ENCODE measurements at regions not wholly inside any gene's neighbourhood (a gene's known extent, or its start where the extent isn't known, plus 50 kb on each side); places are given as distances from the start of the nearest gene placed in this dataset.
"Not testable (repeated sequence)": the region's sequence is repeated elsewhere in the genome, so short reads cannot be mapped to it uniquely, and the experiment has no call there.

DNA sequence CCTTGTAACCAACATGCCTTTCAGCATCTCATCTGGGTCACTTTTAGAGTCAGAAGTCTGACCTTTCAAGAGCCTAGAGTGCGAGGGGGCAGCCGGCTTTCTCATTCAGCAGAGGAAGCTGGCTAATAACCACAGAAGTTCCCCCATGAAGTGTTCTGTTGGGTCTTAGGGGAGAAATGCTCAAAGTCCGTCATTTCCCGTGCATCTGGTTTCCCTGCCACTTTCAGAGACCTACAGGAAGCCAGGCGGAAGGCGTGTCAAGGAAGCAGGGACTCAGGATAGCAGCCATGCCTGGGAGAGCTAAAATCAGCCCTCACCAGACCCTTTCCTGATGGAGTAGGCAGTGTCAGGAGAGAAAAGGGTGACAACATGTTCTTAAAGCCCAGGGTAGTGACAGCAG, 301.8 kb upstream of the ID2 start:
- H3K36me3 Mint-ChIP-seq (ENCODE audit: insufficient read depth, unreplicated experiment): no peaks in the 10 kb centered on the region
- no TSS peak for BruUV-seq (replicated peaks)
- no peaks in the 10 kb centered on the region for H3K27me3 ChIP-seq (replicated peaks; ENCODE audit: control insufficient read depth, insufficient read depth, low read length)

DNA sequence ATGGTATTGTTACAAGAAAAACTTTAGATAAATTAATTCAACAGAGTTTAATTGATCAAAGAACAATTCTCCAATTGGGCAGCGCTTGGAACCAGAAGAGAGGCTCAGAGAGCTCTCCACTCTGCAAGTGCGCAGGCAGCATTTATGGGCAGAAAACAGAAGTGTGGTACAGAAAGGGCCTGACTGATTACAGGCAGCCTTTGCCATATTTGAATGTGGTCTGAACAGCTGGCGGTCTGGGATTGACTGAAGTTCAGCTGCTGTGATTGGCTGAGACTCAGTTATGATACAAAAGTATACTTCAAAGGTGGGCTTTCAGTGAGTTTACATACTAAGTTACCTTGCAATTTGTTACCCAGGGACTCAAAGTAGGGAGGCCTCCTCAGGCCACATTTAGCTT, 301.3 kb upstream of the ID2 start:
- Mint-ChIP-seq H3K4me1 (ENCODE audit: low read depth, unreplicated experiment) (no peaks in the 10 kb centered on the region), H3K36me3 (ENCODE audit: insufficient read depth, unreplicated experiment) (no peaks in the 10 kb centered on the region), H3K4me3 (ENCODE audit: unreplicated experiment) (no peak overlapping the region), H3K27ac (ENCODE audit: unreplicated experiment) (no peak overlapping the region), H3K9me3 (ENCODE audit: unreplicated experiment) (no peaks in the 10 kb centered on the region), H3K27me3 (ENCODE audit: insufficient read depth, unreplicated experiment) (no peaks in the 10 kb centered on the region)
- POLR2A ChIA-PET: no interaction called here
- intact Hi-C loops (cut with micrococcal nuclease; ENCODE audit: unreplicated experiment): no loop called here
- BruUV-seq (replicated peaks): no TSS peak
- DNase-seq: no peak
- Histone ChIP-seq H3K4me1 (no peaks in the 10 kb centered on the region), H3K27me3 (replicated peaks; ENCODE audit: control insufficient read depth, insufficient read depth, low read length) (no peaks in the 10 kb centered on the region), H3K9me3 (no peaks in the 10 kb centered on the region), H3K4me3 (ENCODE audit: low read depth, low read length) (no peak overlapping the region), H3K36me3 (ENCODE audit: control insufficient read depth, insufficient read depth, low read length) (no peaks in the 10 kb centered on the region)
- TF ChIP-seq, protein P1, sequence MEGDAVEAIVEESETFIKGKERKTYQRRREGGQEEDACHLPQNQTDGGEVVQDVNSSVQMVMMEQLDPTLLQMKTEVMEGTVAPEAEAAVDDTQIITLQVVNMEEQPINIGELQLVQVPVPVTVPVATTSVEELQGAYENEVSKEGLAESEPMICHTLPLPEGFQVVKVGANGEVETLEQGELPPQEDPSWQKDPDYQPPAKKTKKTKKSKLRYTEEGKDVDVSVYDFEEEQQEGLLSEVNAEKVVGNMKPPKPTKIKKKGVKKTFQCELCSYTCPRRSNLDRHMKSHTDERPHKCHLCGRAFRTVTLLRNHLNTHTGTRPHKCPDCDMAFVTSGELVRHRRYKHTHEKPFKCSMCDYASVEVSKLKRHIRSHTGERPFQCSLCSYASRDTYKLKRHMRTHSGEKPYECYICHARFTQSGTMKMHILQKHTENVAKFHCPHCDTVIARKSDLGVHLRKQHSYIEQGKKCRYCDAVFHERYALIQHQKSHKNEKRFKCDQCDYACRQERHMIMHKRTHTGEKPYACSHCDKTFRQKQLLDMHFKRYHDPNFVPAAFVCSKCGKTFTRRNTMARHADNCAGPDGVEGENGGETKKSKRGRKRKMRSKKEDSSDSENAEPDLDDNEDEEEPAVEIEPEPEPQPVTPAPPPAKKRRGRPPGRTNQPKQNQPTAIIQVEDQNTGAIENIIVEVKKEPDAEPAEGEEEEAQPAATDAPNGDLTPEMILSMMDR (IDR thresholded peaks at IDR 0.05; ENCODE audit: insufficient read depth in 1 of 2, low read depth in 1 of 2, low read length in 1 of 2, severe bottlenecking in 1 of 2, unreplicated experiment in 1 of 2): no peak
- CTCF ChIA-PET: no interaction called here

More for the DNA sequence above, 301.8 kb upstream of the ID2 start:
- Mint-ChIP-seq H3K27me3 (ENCODE audit: insufficient read depth, unreplicated experiment) (no peaks in the 10 kb centered on the region), H3K27ac (ENCODE audit: unreplicated experiment) (no peak overlapping the region), H3K4me1 (ENCODE audit: low read depth, unreplicated experiment) (no peaks in the 10 kb centered on the region), H3K4me3 (ENCODE audit: unreplicated experiment) (no peak overlapping the region), H3K9me3 (ENCODE audit: unreplicated experiment) (no peaks in the 10 kb centered on the region)
- H3K9me3 ChIP-seq: no peaks in the 10 kb centered on the region
- no peaks in the 10 kb centered on the region for H3K36me3 ChIP-seq (ENCODE audit: control insufficient read depth, insufficient read depth, low read length)
- TF ChIP-seq, protein P1 (IDR thresholded peaks at IDR 0.05; ENCODE audit: insufficient read depth in 1 of 2, low read depth in 1 of 2, low read length in 1 of 2, severe bottlenecking in 1 of 2, unreplicated experiment in 1 of 2): no peak
- CTCF ChIA-PET: no interaction called here
- no peak overlapping the region for H3K4me3 ChIP-seq (ENCODE audit: low read depth, low read length)
- no peaks in the 10 kb centered on the region for H3K4me1 ChIP-seq
- intact Hi-C loops (cut with micrococcal nuclease; ENCODE audit: unreplicated experiment): no loop called here
- POLR2A ChIA-PET: no interaction called here
- DNase-seq: no peak

DNA sequence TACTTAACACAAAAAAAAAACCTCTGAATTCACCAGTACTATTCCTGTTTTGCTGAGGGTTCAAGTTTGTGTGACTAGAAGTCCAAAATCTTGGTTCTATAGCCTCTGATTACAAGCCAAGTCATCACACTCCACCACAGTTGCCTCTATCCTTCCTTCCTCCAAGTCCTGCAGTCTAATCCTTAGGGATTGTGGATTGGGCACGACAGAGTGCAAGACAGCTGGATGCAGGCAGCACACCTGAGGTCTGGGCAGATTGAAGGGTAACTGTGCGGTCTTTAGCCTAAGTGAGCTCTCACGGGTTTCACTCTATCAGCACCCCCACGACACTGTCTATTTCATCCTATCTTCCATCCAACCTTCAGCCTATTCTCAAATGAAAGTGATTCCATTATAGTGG, 299.4 kb upstream of the ID2 start:
- no peaks in the 10 kb centered on the region for H3K36me3 Mint-ChIP-seq (ENCODE audit: insufficient read depth, unreplicated experiment)
- Histone ChIP-seq H3K36me3 (ENCODE audit: control insufficient read depth, insufficient read depth, low read length) (no peaks in the 10 kb centered on the region), H3K4me1 (no peaks in the 10 kb centered on the region), H3K27me3 (replicated peaks; ENCODE audit: control insufficient read depth, insufficient read depth, low read length) (no peaks in the 10 kb centered on the region), H3K4me3 (ENCODE audit: low read depth, low read length) (no peak overlapping the region), H3K9me3 (no peaks in the 10 kb centered on the region)
- no peaks in the 10 kb centered on the region for H3K9me3 Mint-ChIP-seq (ENCODE audit: unreplicated experiment)
- POLR2A ChIA-PET: no interaction called here
- DNase-seq: no peak
- H3K27ac Mint-ChIP-seq (ENCODE audit: unreplicated experiment): no peak overlapping the region
- TF ChIP-seq, protein P1 (IDR thresholded peaks at IDR 0.05; ENCODE audit: insufficient read depth in 1 of 2, low read depth in 1 of 2, low read length in 1 of 2, severe bottlenecking in 1 of 2, unreplicated experiment in 1 of 2): no peak
- H3K27me3 Mint-ChIP-seq (ENCODE audit: insufficient read depth, unreplicated experiment): no peaks in the 10 kb centered on the region
- no peaks in the 10 kb centered on the region for H3K4me1 Mint-ChIP-seq (ENCODE audit: low read depth, unreplicated experiment)
- intact Hi-C loops (cut with micrococcal nuclease; ENCODE audit: unreplicated experiment): no loop called here
- no peak overlapping the region for H3K4me3 Mint-ChIP-seq (ENCODE audit: unreplicated experiment)
- BruUV-seq (replicated peaks): no TSS peak
- CTCF ChIA-PET: no interaction called here

- POLR2A ChIA-PET: not testable (repeated sequence)
Observed at GRCh38 chr2:8386748-8387147, 295.1 kb upstream of the ID2 start.

More at GRCh38 chr2:8386748-8387147, 295.1 kb upstream of the ID2 start:
- H3K27ac Mint-ChIP-seq (ENCODE audit: unreplicated experiment); H3K4me1 ChIP-seq; H3K9me3 Mint-ChIP-seq (ENCODE audit: unreplicated experiment); H3K4me3 ChIP-seq (ENCODE audit: low read depth, low read length); BruUV-seq (replicated peaks); intact Hi-C loops (cut with micrococcal nuclease; ENCODE audit: unreplicated experiment); CTCF ChIA-PET; H3K4me1 Mint-ChIP-seq (ENCODE audit: low read depth, unreplicated experiment); H3K4me3 Mint-ChIP-seq (ENCODE audit: unreplicated experiment); H3K27me3 Mint-ChIP-seq (ENCODE audit: insufficient read depth, unreplicated experiment); DNase-seq; H3K27me3 ChIP-seq (replicated peaks; ENCODE audit: control insufficient read depth, insufficient read depth, low read length); H3K9me3 ChIP-seq; H3K36me3 ChIP-seq (ENCODE audit: control insufficient read depth, insufficient read depth, low read length); H3K36me3 Mint-ChIP-seq (ENCODE audit: insufficient read depth, unreplicated experiment): not testable (repeated sequence)

Data from Caco-2 (cell line).